ENCODE measurements at regions not wholly inside any gene's neighbourhood (a gene's known extent, or its start where the extent isn't known, plus 50 kb on each side); places are given as distances from the start of the nearest gene placed in this dataset.
"Not testable (repeated sequence)": the region's sequence is repeated elsewhere in the genome, so short reads cannot be mapped to it uniquely, and the experiment has no call there.

DNA sequence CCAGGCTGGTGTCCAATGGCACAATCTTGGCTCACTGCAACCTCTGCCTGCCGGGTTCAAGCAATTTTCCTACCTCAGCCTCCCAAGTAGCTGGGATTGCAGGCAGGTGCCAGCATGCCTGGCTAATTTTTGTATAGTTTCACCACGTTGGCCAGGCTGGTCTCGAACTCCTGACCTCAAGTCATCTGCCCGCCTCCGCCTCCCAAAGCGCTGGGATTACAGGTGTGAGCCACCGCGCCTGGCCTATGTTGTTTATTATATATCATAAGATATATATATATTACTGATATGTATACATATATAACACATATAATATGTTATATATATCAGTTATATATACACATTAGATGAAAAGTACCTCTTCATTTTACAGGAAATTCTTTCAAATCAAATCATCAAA is 914.7 kb downstream of the FOXD4L5 start:
- TF ChIP-seq EZH2 (IDR thresholded peaks at IDR 0.05; ENCODE audit: borderline replicate concordance); EZH2phosphoT487 (IDR thresholded peaks at IDR 0.05; ENCODE audit: low read depth, severe bottlenecking, unreplicated experiment): not testable (repeated sequence)
- TF ChIP-seq, protein P1, sequence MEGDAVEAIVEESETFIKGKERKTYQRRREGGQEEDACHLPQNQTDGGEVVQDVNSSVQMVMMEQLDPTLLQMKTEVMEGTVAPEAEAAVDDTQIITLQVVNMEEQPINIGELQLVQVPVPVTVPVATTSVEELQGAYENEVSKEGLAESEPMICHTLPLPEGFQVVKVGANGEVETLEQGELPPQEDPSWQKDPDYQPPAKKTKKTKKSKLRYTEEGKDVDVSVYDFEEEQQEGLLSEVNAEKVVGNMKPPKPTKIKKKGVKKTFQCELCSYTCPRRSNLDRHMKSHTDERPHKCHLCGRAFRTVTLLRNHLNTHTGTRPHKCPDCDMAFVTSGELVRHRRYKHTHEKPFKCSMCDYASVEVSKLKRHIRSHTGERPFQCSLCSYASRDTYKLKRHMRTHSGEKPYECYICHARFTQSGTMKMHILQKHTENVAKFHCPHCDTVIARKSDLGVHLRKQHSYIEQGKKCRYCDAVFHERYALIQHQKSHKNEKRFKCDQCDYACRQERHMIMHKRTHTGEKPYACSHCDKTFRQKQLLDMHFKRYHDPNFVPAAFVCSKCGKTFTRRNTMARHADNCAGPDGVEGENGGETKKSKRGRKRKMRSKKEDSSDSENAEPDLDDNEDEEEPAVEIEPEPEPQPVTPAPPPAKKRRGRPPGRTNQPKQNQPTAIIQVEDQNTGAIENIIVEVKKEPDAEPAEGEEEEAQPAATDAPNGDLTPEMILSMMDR (IDR thresholded peaks at IDR 0.05; ENCODE audit: poor library complexity): not testable (repeated sequence)

Measured in hepatocyte (in vitro differentiated cells).